CD14-positive monocyte (primary cell): ENCODE measurements at regions not wholly inside any gene's neighbourhood (a gene's known extent, or its start where the extent isn't known, plus 50 kb on each side); places are given as distances from the start of the nearest gene placed in this dataset.
A peak's percentile ranks its signal among the peaks of the same experiment; 100 is the strongest.

Source experiments
- DNase-seq, 3 donors: peaks; one replicate each; pipeline ENCODE4 v3.0.0-alpha.2; 2011 to 2022
- H2AFZ ChIP-seq: 2 replicates; pipeline ENCODE4 v1.6.0; 2012; ENCODE audit warnings: mild to moderate bottlenecking, low read depth, low read length, inconsistent platforms; ENCODE audit not compliant: insufficient read depth, poor library complexity, severe bottlenecking
- H3K27ac ChIP-seq, 2 donors: 1 replicate in 1 of 2; 2 replicates in 1 of 2; pipeline ENCODE4 v1.5.1; 2012 to 2013; ENCODE audit warnings: low read length in 2 of 2, control low read depth in 1 of 2, inconsistent platforms in 1 of 2, low read depth in 1 of 2, mild to moderate bottlenecking in 1 of 2
- H3K27me3 ChIP-seq, 2 donors: one replicate each; pipeline versions ENCODE4 v1.6.0 to v1.6.1; 2011 to 2013; ENCODE audit warnings: low read length in 2 of 2; ENCODE audit not compliant: control insufficient read depth in 2 of 2, insufficient read depth in 2 of 2
- H3K36me3 ChIP-seq, 2 donors: replicated peaks in 1 of 2; 1 replicate in 1 of 2; 2 replicates in 1 of 2; pipeline versions ENCODE4 v1.5.1 to v1.6.1; 2012 to 2013; ENCODE audit warnings: low read length in 2 of 2, control low read depth in 1 of 2, inconsistent platforms in 1 of 2, mild to moderate bottlenecking in 1 of 2; ENCODE audit not compliant: insufficient read depth in 2 of 2, control insufficient read depth in 1 of 2
- H3K4me1 ChIP-seq, 2 donors: 1 replicate in 1 of 2; 2 replicates in 1 of 2; pipeline versions ENCODE4 v1.5.1 to v1.6.1; 2012 to 2013; ENCODE audit warnings: low read length in 2 of 2, control low read depth in 1 of 2, inconsistent platforms in 1 of 2, mild to moderate bottlenecking in 1 of 2, moderate library complexity in 1 of 2; ENCODE audit not compliant: insufficient read depth in 2 of 2, control insufficient read depth in 1 of 2
- H3K4me2 ChIP-seq: replicated peaks from 2 replicates; pipeline ENCODE3; 2012; ENCODE audit warnings: low read length, moderate library complexity, mild to moderate bottlenecking; ENCODE audit not compliant: poor library complexity, severe bottlenecking; ENCODE audit errors: extremely low read depth
- H3K4me3 ChIP-seq, 3 experiments: fragments of 200-600 bp in 1 of 3; sonication (generic) in 1 of 3; replicated peaks in 1 of 3; 1 replicate in 2 of 3; 2 replicates in 1 of 3; pipeline ENCODE4 v1.5.1; 2011 to 2013; ENCODE audit warnings: low read length in 3 of 3, mild to moderate bottlenecking in 3 of 3, control low read depth in 2 of 3, low read depth in 2 of 3, inconsistent platforms in 1 of 3, moderate library complexity in 1 of 3
- H3K79me2 ChIP-seq: 2 replicates; pipeline ENCODE4 v1.6.0; 2012; ENCODE audit warnings: mild to moderate bottlenecking, control low read depth, inconsistent platforms, low read length, moderate library complexity; ENCODE audit not compliant: insufficient read depth
- H3K9ac ChIP-seq: 2 replicates; pipeline ENCODE4 v1.6.0; 2017; ENCODE audit warnings: low read length, mild to moderate bottlenecking; ENCODE audit not compliant: insufficient read depth, poor library complexity, severe bottlenecking
- H3K9me3 ChIP-seq, 2 donors: replicated peaks in 1 of 2; 1 replicate in 1 of 2; 2 replicates in 1 of 2; pipeline versions ENCODE4 v1.5.1 to v1.6.1; 2012 to 2013; ENCODE audit warnings: low read length in 2 of 2, control low read depth in 1 of 2; ENCODE audit not compliant: control insufficient read depth in 1 of 2, insufficient read depth in 1 of 2
- H4K20me1 ChIP-seq: 2 replicates; pipeline ENCODE4 v1.6.0; 2012; ENCODE audit warnings: mild to moderate bottlenecking, low read length, control low read depth, moderate library complexity; ENCODE audit not compliant: insufficient read depth
- H3K27ac Mint-ChIP-seq, 7 donors: one replicate each; pipeline ENCODE4 v1.8.0; 2020; ENCODE audit warnings: mild to moderate bottlenecking in 7 of 7, mixed read lengths in 7 of 7, moderate library complexity in 6 of 7, inconsistent platforms in 2 of 7
- H3K27me3 Mint-ChIP-seq, 3 donors: one replicate each; pipeline ENCODE4 v1.8.0; 2021 to 2022; ENCODE audit warnings: low read depth in 3 of 3, mild to moderate bottlenecking in 3 of 3, mixed read lengths in 3 of 3, moderate library complexity in 3 of 3, inconsistent platforms in 1 of 3
- H3K36me3 Mint-ChIP-seq, 2 donors: one replicate each; pipeline ENCODE4 v1.8.0; 2020; ENCODE audit warnings: mixed read lengths in 2 of 2, inconsistent platforms in 1 of 2, mild to moderate bottlenecking in 1 of 2
- H3K4me1 Mint-ChIP-seq: one replicate; pipeline ENCODE4 v1.8.0; 2020; ENCODE audit warnings: mild to moderate bottlenecking, mixed read lengths
- H3K4me3 Mint-ChIP-seq, 2 donors: one replicate each; pipeline ENCODE4 v1.8.0; 2020; ENCODE audit warnings: mild to moderate bottlenecking in 2 of 2, mixed read lengths in 2 of 2, moderate library complexity in 1 of 2
- H3K9me3 Mint-ChIP-seq, 7 donors: one replicate each; pipeline ENCODE4 v1.8.0; 2020 to 2022; ENCODE audit warnings: mixed read lengths in 7 of 7, mild to moderate bottlenecking in 6 of 7, moderate library complexity in 6 of 7, inconsistent platforms in 2 of 7
- CTCF ChIP-seq: fragments of 200-600 bp; IDR thresholded peaks from one replicate; pipeline ENCODE4 v1.8.0; 2022; ENCODE audit warnings: antibody characterized with exemption, mild to moderate bottlenecking
- WGBS: methylation state at CpG from one replicate; pipeline ENCODE4 v1.1.5; 2013; ENCODE audit warnings: missing lambda C conversion rate; ENCODE audit not compliant: insufficient coverage; 5-methylcytosine and 5-hydroxymethylcytosine counted together
- intact Hi-C, 2 donors: fragments of 100-400 bp; cut with micrococcal nuclease; formaldehyde crosslinking; loops; one replicate each; pipeline versions ENCODE4 v1.15.0 to v1.15.1; 2023

- Histone ChIP-seq H4K20me1 (no peaks in the 10 kb centered on the region), H3K27ac (no peak overlapping the region), H3K27me3 (no peaks in the 10 kb centered on the region), H3K36me3 (no peaks in the 10 kb centered on the region), H3K79me2 (no peaks in the 10 kb centered on the region), H3K4me3 (no peak overlapping the region), H3K9ac (no peak overlapping the region), H3K9me3 (no peaks in the 10 kb centered on the region), H3K4me2 (no peak overlapping the region), H3K4me1 (no peaks in the 10 kb centered on the region), H2AFZ (no peak overlapping the region)
- H3K27ac Mint-ChIP-seq: no peak overlapping the region
- 100% methylated on average over 2 of the region's 5 CpGs for WGBS
- no peaks in the 10 kb centered on the region for H3K36me3 Mint-ChIP-seq
- H3K4me3 Mint-ChIP-seq: no peak overlapping the region
- H3K4me1 Mint-ChIP-seq: peaks cover 10% of the 10 kb centered on the region
- TF ChIP-seq CTCF: no peak
- H3K9me3 Mint-ChIP-seq: no peaks in the 10 kb centered on the region
- no peak for DNase-seq
- peaks cover 4 to 9% (median 7%) of the 10 kb centered on the region in 3 donors for H3K27me3 Mint-ChIP-seq
- intact Hi-C loops: no loop called here
Measured at GRCh38 chr5:133847886-133848285, 120.5 kb downstream of the C5orf15 start.

GRCh38 chr5:133847301-133847700 lies 121.1 kb downstream of the C5orf15 start:
- Histone ChIP-seq H3K9ac (no peak overlapping the region), H4K20me1 (no peaks in the 10 kb centered on the region), H3K27me3 (no peaks in the 10 kb centered on the region), H3K4me3 (no peak overlapping the region), H2AFZ (peak overlapping the region; percentile 19), H3K27ac (no peak overlapping the region), H3K9me3 (no peaks in the 10 kb centered on the region), H3K4me1 (no peaks in the 10 kb centered on the region), H3K79me2 (no peaks in the 10 kb centered on the region), H3K36me3 (no peaks in the 10 kb centered on the region), H3K4me2 (no peak overlapping the region)
- intact Hi-C loops: no loop called here
- Mint-ChIP-seq H3K9me3 (no peaks in the 10 kb centered on the region), H3K4me3 (no peak overlapping the region), H3K27me3 (peaks cover 4 to 7% (median 6%) of the 10 kb centered on the region in 3 donors), H3K4me1 (peaks cover 10% of the 10 kb centered on the region), H3K27ac (no peak overlapping the region), H3K36me3 (no peaks in the 10 kb centered on the region)
- TF ChIP-seq CTCF: no peak
- 88% methylated on average over 4 of the region's 6 CpGs for WGBS
- DNase-seq: no peak
